ENCODE measurements at regions not wholly inside any gene's neighbourhood (a gene's known extent, or its start where the extent isn't known, plus 50 kb on each side); places are given as distances from the start of the nearest gene placed in this dataset.

GRCh38 chr17:63193827-63194226, 227.8 kb downstream of the TANC2 start:
- TF ChIP-seq CTCF (conservative IDR thresholded peaks at IDR 0.05) (no peak), ZFX (IDR thresholded peaks at IDR 0.05) (no peak)

All from C4-2B (cell line).